ENCODE measurements at regions not wholly inside any gene's neighbourhood (a gene's known extent, or its start where the extent isn't known, plus 50 kb on each side); places are given as distances from the start of the nearest gene placed in this dataset.

- no peak for ATAC-seq (replicated peaks in 6 of 8)
- 11 to 75% (median 38%) methylated on average over 2 to 3 of the region's 3 CpGs; no CpG with 5 or more reads in 1 of the 10 experiments for WGBS, 10 experiments
- H3K4me1 ChIP-seq (replicated peaks in 1 of 2), result peaks cover 5 to 12% of the 10 kb centered on the region in 2 donors
- in situ Hi-C loops (cut with MboI; ENCODE audit: low pct_unique_long_range_greater_than_20kb in 2 of 9, low sequenced_read_pairs in 9 of 9, unreplicated experiment in 9 of 9), result no loop called here
- no peak overlapping the region for H3K4me3 ChIP-seq
- H3K27ac ChIP-seq, result no peak overlapping the region
Measured at GRCh38 chr1:225707824-225708223, 54.9 kb upstream of the ENAH start.

- WGBS, 10 experiments, result 70 to 100% (median 93%) methylated on average over 2 to 3 of the region's 4 CpGs; no CpG with 5 or more reads in 7 of the 10 experiments
- Histone ChIP-seq H3K27ac (no peak overlapping the region), H3K4me1 (replicated peaks in 1 of 2) (peaks cover 5 to 12% of the 10 kb centered on the region in 2 donors), H3K4me3 (no peak overlapping the region)
- no peak for ATAC-seq (replicated peaks in 6 of 8)
- in situ Hi-C loops (cut with MboI; ENCODE audit: low pct_unique_long_range_greater_than_20kb in 2 of 9, low sequenced_read_pairs in 9 of 9, unreplicated experiment in 9 of 9), result no loop called here
Measured at GRCh38 chr1:225709101-225709500, 56.2 kb upstream of the ENAH start.

- 19 to 77% (median 59%) methylated on average over 1 to 5 of the region's 5 CpGs; no CpG with 5 or more reads in 2 of the 10 experiments for WGBS, 10 experiments
- H3K4me3 ChIP-seq, result no peak overlapping the region
- in situ Hi-C loops (cut with MboI; ENCODE audit: low pct_unique_long_range_greater_than_20kb in 2 of 9, low sequenced_read_pairs in 9 of 9, unreplicated experiment in 9 of 9), result no loop called here
- no peak overlapping the region for H3K27ac ChIP-seq
- peak in 2 of 8 experiments; percentile 72 to 79 for ATAC-seq (replicated peaks in 6 of 8)
- H3K4me1 ChIP-seq (replicated peaks in 1 of 2), result peaks cover 5 to 12% of the 10 kb centered on the region in 2 donors
Measured at GRCh38 chr1:225710804-225711203, 57.9 kb upstream of the ENAH start.

DNA sequence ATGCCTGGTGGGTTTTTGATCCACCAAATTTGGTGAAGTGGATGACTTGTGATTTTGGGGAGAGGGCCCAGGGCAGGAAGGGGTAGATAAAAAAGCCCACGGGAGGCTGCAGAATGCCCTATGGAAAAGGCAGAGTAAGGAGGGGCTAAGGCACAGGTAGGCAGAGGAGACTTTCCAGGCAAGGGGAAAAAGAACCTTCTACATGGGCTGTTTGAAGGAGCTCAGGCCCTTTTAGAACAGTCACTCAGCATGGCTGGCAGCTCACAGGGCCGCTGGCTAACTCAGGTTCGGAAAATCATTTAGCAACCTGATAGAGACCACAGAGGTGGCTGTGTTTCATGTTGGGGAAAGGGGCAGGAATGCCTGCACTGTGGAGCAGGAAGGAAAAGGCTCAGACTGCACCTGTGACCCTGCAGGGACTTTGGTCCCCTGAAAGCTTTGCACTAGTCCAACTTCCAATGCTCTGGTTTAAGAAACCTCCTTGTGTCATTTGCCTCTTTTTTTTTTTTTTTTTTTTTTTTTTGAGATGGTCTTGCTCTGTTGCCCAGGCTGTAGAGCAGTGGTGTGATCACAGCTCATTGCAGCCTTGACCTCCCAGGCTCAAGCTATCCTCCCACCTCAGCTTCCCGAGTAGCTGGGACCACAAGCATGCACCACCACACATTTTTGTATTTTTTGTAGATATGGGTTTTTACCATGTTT is 58.5 kb upstream of the ENAH start:
- H3K27ac ChIP-seq, result no peak overlapping the region
- H3K4me1 ChIP-seq (replicated peaks in 1 of 2), result peaks cover 5 to 12% of the 10 kb centered on the region in 2 donors
- in situ Hi-C loops (cut with MboI; ENCODE audit: low pct_unique_long_range_greater_than_20kb in 2 of 9, low sequenced_read_pairs in 9 of 9, unreplicated experiment in 9 of 9), result no loop called here
- H3K4me3 ChIP-seq, result no peak overlapping the region
- WGBS, 10 experiments, result 0 to 86% (median 62%) methylated on average over 1 to 4 of the region's 4 CpGs; no CpG with 5 or more reads in 3 of the 10 experiments
- no peak for ATAC-seq (replicated peaks in 6 of 8)

GRCh38 chr1:225712391-225712790 is 59.5 kb upstream of the ENAH start:
- Histone ChIP-seq H3K4me1 (replicated peaks in 1 of 2) (peaks cover 5 to 10% of the 10 kb centered on the region in 2 donors), H3K4me3 (no peak overlapping the region), H3K27ac (no peak overlapping the region)
- 13 to 92% (median 68%) methylated on average over 1 to 4 of the region's 4 CpGs; no CpG with 5 or more reads in 3 of the 10 experiments for WGBS, 10 experiments
- in situ Hi-C loops (cut with MboI; ENCODE audit: low pct_unique_long_range_greater_than_20kb in 2 of 9, low sequenced_read_pairs in 9 of 9, unreplicated experiment in 9 of 9), result no loop called here
- no peak for ATAC-seq (replicated peaks in 6 of 8)

GRCh38 chr1:225713281-225713680 is 60.4 kb upstream of the ENAH start:
- 73 to 97% (median 90%) methylated on average over 2 to 8 of the region's 8 CpGs; no CpG with 5 or more reads in 1 of the 10 experiments for WGBS, 10 experiments
- no peak overlapping the region for H3K27ac ChIP-seq
- in situ Hi-C loops (cut with MboI; ENCODE audit: low pct_unique_long_range_greater_than_20kb in 2 of 9, low sequenced_read_pairs in 9 of 9, unreplicated experiment in 9 of 9), result no loop called here

DNA sequence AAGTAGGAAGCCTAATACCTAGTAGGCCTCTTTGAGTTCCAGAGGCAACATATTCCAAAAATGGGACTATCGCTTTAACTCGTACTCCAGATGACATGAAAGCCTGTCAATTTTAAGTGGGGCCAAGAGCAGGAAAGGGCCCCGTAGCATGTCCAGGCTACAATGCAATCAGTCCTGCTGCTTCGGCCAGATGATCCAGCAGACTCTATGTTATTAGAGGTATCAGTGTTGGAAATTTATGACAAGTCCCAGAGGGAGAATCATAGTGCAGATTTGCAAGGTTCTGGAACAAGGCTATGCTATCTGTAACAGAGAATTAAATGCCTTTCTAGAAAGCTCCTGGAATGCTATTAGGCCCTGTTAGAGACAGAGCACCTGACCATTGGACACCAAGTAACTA is 56.7 kb upstream of the SRP9 start:
- Histone ChIP-seq H3K4me3 (no peak overlapping the region), H3K4me1 (replicated peaks in 1 of 2) (peaks cover 11 to 17% of the 10 kb centered on the region in 2 donors), H3K27ac (peak overlapping the region; percentile 33 to 75)
- 59 to 100% (median 78%) methylated on average over 1 to 4 of the region's 4 CpGs; no CpG with 5 or more reads in 2 of the 10 experiments for WGBS, 10 experiments
- ATAC-seq (replicated peaks in 6 of 8), result peak in 5 of 8 experiments; percentile 35 to 73 (median 66)
- in situ Hi-C loops (cut with MboI; ENCODE audit: low pct_unique_long_range_greater_than_20kb in 2 of 9, low sequenced_read_pairs in 9 of 9, unreplicated experiment in 9 of 9), result no loop called here

More at GRCh38 chr1:225713281-225713680, 60.4 kb upstream of the ENAH start:
- Histone ChIP-seq H3K4me1 (replicated peaks in 1 of 2) (peaks cover 0 to under 1% of the 10 kb centered on the region in 2 donors), H3K4me3 (no peak overlapping the region)
- no peak for ATAC-seq (replicated peaks in 6 of 8)

DNA sequence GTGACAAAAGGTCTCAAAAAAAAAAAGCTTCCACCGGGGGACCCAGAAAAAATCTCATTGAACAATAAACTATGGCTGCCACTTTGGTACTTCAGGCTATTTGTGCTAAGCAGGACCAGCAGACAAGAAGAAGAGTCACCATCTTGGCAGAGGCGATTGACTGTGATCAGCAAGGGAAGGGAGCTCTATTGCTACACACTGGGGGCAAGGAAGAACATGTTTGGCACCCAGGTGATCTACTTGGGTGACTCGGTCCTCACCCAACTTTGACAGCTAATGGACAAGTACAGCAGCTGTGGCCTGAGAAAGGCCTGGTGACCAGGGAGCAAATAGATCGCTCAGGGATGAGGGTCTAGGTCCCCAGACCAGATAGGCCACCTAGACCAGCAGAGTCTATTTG is 53.4 kb upstream of the SRP9 start:
- WGBS, 10 experiments, result 76 to 100% (median 80%) methylated on average over 1 to 4 of the region's 4 CpGs; no CpG with 5 or more reads in 3 of the 10 experiments
- in situ Hi-C loops (cut with MboI; ENCODE audit: low pct_unique_long_range_greater_than_20kb in 2 of 9, low sequenced_read_pairs in 9 of 9, unreplicated experiment in 9 of 9), result no loop called here
- Histone ChIP-seq H3K4me3 (no peak overlapping the region), H3K27ac (no peak overlapping the region), H3K4me1 (replicated peaks in 1 of 2) (peaks cover 11 to 17% of the 10 kb centered on the region in 2 donors)
- no peak for ATAC-seq (replicated peaks in 6 of 8)

Measured in motor neuron (in vitro differentiated cells).